ENCODE measurements at regions not wholly inside any gene's neighbourhood (a gene's known extent, or its start where the extent isn't known, plus 50 kb on each side); places are given as distances from the start of the nearest gene placed in this dataset.
"Not testable (repeated sequence)": the region's sequence is repeated elsewhere in the genome, so short reads cannot be mapped to it uniquely, and the experiment has no call there.

GRCh38 chr1:178607718-178608408 lies 95.0 kb downstream of the TEX35 start:
- DNase-seq: no peak

- no peak for DNase-seq
Observed at GRCh38 chr1:178609015-178609414, 96.1 kb downstream of the TEX35 start.

- not testable (repeated sequence) for DNase-seq
Observed at GRCh38 chr1:178610690-178611410, 97.9 kb downstream of the TEX35 start.

DNA sequence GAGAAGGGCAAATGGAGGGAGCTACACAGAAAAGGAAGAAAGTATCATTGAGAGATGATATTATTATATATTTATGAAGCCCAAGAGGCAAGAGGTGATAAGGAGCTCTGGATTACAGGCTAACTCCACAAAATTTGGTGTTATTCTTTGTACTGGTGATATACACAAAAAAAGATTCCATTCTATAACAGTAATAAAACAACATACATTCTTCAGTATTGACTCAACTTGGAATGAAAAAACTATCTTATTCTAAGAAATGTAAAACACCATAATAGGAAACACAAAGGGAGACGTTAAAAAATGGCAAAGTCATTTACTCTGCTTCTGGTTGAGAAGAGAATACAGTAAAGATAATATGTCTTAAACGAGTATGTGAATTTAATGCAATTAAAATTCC lies 99.4 kb downstream of the TEX35 start:
- DNase-seq: no peak

GRCh38 chr1:178613271-178613945 lies 100.5 kb downstream of the TEX35 start:
- DNase-seq: no peak

DNA sequence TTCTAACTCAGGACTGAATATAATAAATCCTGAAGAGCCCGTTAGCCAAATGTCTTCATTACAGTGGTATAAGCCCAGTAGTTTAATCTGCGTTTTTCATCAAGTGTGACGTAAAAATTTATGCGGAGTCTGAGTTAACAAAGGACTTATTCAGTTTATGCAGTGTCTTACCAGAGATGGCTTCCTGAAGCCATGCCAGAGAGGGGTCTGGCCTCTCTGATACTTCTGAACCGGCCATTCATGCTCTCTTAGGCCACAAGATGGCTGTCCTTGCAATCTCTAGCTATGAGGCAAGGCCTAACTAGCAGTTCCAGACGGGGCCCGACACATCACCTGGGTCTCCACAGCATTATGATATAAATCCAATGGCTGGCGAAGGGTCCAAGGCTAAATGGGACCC lies 101.4 kb downstream of the TEX35 start:
- no peak for DNase-seq

GRCh38 chr1:178619042-178619927 lies 105.8 kb upstream of the RALGPS2 start:
- DNase-seq: no peak

DNA sequence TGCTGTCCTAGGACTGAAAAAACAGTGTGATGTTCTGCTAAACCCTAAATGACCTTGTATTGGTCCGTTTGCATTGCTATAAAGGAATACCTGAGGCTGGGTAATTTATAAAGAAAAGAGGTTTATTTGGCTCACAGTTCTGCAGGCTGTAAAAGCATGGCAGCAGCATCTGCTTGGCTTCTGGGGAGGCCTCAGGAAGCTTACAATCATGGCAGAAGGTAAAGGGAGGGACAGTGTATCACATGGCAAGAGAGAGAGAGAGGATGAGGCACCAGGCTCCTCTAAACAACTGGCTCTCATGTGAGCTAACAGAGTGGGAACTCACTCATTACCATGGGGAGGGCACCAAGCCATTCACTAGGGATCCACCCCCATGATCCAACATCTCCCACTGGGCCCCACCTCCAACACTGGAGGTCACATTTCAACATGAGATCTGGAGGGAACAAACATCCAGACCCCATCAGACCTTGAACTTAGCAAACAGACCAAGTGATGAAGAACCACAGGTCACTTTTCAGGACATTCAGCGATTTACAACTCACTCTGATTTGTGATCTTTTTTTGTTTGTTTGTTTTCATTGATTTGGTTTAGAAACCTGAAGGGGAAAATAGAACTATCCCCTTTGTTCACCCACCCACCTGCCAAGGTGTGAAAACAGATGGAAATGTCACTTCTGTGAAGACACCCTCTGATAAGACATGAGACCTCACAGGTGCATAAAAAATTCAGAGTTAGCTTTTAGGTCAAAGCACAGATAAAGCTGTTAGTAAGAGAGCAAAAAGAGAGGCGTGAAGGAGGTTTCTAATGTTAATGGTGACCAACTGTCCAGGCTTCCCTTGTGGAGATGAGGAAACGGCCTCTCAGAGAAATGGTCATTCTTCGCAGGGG lies 104.2 kb upstream of the RALGPS2 start:
- no peak for DNase-seq

DNA sequence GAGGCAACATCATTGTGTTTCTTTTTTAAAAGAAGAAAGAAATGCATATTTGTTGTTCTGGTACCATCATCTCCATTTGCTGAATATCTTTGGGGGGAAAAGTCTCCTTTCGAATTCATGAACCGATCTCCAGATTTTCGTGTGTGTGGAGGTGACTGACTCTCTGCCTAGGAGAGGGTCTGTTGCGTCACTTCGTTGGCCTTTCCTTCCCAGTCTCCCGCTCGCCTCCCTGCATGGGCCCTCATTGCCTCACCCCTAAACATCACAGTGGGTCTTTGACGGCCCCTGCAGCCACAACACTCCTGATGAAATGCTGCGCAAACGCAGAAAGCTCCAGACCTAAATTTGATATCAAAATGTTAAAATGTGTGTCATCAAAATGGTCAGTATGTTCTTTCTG lies 103.2 kb upstream of the RALGPS2 start:
- no peak for DNase-seq

DNA sequence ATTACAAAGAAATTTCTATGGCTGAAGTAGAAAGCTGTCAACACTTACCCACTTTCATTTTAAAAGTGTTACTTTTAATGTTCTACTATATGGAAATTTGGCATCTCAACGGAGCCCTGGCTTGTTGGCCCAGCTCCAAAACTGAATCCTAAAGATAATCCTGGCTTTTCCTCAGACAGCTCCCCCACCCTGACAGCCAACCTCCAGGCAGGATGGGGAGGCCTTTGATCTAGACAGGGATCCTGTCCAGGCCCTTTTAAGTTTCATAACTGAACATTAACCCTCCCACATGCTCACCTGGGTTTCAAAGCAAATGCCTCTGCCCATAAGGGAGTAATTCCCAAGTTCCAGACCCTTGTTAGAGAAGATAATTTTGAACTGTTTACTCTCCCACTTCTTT lies 99.3 kb upstream of the RALGPS2 start:
- DNase-seq: no peak

- no peak for DNase-seq
Observed at GRCh38 chr1:178627037-178627436, 98.0 kb upstream of the RALGPS2 start.

GRCh38 chr1:178628637-178629251 lies 96.3 kb upstream of the RALGPS2 start:
- DNase-seq: no peak

- no peak for DNase-seq
Observed at GRCh38 chr1:178629252-178630154, 95.5 kb upstream of the RALGPS2 start.

GRCh38 chr1:178630417-178630816 lies 94.6 kb upstream of the RALGPS2 start:
- no peak for DNase-seq

GRCh38 chr1:178632653-178633052 lies 92.4 kb upstream of the RALGPS2 start:
- DNase-seq: no peak

DNA sequence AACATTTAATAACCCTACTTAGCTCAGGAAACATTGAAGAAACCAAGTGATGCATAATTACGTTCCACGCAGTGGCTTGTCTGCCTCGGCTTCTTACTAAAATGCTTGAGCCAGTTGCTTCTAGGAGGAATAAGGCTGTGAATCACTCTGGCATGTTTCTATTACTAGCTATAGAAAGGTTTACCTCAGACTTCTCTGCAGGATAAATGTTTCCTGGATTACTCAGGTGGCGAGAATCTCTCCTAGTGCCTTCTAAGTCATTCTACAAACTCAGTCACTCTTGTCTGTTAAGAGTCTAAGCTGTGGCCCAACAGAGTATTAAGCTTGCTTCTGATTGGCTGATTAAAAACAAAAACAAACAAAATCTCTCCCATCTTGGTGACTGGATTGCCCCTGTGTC lies 92.0 kb upstream of the RALGPS2 start:
- DNase-seq: no peak

DNA sequence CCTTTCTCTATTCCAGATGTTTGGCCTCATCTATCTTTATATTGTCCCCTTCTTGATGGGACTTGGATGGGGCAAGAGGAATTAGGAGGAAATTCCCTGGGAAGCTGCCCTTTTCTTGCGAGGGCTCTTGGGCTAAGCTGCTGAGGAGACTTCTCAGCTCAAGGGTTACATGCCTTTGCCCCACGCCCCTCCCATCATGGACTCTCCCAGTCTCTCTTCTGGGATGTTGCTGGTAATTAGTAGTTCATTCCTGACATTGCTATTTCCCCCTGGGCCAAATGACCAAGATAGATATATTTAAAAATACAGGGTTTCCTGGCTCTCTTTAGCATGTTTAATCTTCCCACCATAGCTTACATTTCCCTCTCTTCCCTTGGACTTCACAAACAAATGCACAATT lies 90.6 kb upstream of the RALGPS2 start:
- DNase-seq: no peak

GRCh38 chr1:178637841-178638240 lies 87.2 kb upstream of the RALGPS2 start:
- DNase-seq: no peak

- DNase-seq: no peak
Observed at GRCh38 chr1:178639326-178639725, 85.7 kb upstream of the RALGPS2 start.

GRCh38 chr1:178642282-178642681 lies 82.8 kb upstream of the RALGPS2 start:
- DNase-seq: no peak
